SK-N-SH (cell line): ENCODE measurements at regions not wholly inside any gene's neighbourhood (a gene's known extent, or its start where the extent isn't known, plus 50 kb on each side); places are given as distances from the start of the nearest gene placed in this dataset.

Source experiments
- CTCF ChIP-seq: fragments of 200-600 bp; sonication (generic); IDR thresholded peaks from 2 replicates; pipeline ENCODE4 v1.6.1; 2017; ENCODE audit warnings: antibody characterized with exemption, mild to moderate bottlenecking, moderate library complexity
- FOSL2 ChIP-seq: IDR thresholded peaks from 2 replicates; pipeline ENCODE4 v1.4.0; 2012; ENCODE audit warnings: low read depth, mild to moderate bottlenecking, moderate library complexity, borderline replicate concordance
- JUND ChIP-seq: IDR thresholded peaks from 2 replicates; pipeline ENCODE4 v1.4.0; 2012
- RAD21 ChIP-seq: IDR thresholded peaks from 2 replicates; pipeline ENCODE4 v1.6.1; 2012; ENCODE audit warnings: mild to moderate bottlenecking, low read length
- RCOR1 ChIP-seq: fragments of 150-350 bp; IDR thresholded peaks from 2 replicates; pipeline ENCODE4 v1.6.1; 2017; ENCODE audit warnings: antibody characterized with exemption, low read length
- RFX5 ChIP-seq: IDR thresholded peaks from 2 replicates; pipeline ENCODE4 v1.6.1; 2012; ENCODE audit warnings: mild to moderate bottlenecking, improper control_type of control experiment, low read length
- SMC3 ChIP-seq: IDR thresholded peaks from 2 replicates; pipeline ENCODE4 v1.6.1; 2012; ENCODE audit warnings: low read depth, low read length, improper control_type of control experiment
- USF2 ChIP-seq: fragments of 150-350 bp; IDR thresholded peaks from 2 replicates; pipeline ENCODE4 v1.6.1; 2017; ENCODE audit warnings: antibody characterized with exemption, low read length, low read depth, borderline replicate concordance

- TF ChIP-seq CTCF: no peak
- TF ChIP-seq FOSL2: no peak
- TF ChIP-seq RAD21: no peak
- TF ChIP-seq USF2: no peak
- TF ChIP-seq JUND: no peak
- TF ChIP-seq RCOR1: no peak
- TF ChIP-seq SMC3: no peak
- no peak for TF ChIP-seq RFX5
Measured at GRCh38 chr18:56210520-56210919, 427.9 kb downstream of the TXNL1 start.
